NCI-H1436 (cell line): ENCODE measurements at regions not wholly inside any gene's neighbourhood (a gene's known extent, or its start where the extent isn't known, plus 50 kb on each side); places are given as distances from the start of the nearest gene placed in this dataset.

Experiments used
- DNase-seq: peaks from one replicate; lab custom pipeline; 2025; lab: John Stamatoyannopoulos, UW

DNA sequence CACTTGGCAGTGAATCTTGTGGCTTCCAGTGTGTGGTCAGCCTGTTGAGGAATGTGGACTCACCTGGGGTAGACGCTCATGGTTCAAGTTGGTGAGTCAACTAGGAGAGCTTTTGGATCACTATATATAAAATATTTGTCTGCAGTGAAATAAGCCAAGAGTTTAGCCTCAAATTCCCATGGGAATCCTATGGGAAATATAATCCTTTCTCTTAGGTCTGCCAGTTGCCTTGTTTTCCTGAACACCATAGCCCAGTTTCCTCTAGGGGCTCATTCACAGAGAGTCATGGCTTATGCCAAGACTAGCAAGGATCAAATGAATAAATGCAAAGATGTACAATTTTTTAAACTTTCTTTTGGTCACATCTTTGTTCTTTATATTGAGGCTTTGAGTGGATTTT is 100.1 kb upstream of the NPHP3 start:
- DNase-seq: no peak

DNA sequence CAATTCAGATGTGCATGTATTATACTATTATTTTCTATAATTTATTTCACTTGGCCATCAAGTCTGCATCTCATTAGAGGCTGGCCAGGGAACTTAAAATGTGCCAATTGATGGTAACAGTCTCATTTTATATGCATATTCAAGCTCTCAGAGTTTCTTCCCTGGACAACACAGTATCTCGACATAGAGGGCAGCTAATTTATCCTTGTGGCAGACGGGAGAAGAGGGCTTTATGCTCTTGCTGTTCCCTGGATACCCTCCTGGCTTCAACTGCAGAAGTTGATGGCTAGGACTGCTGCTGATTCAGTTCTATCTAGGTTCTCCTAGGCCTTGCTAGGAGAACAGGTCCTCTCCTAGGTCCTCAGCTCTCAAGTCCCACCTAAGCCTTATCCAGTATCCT is 99.1 kb upstream of the NPHP3 start:
- no peak for DNase-seq

DNA sequence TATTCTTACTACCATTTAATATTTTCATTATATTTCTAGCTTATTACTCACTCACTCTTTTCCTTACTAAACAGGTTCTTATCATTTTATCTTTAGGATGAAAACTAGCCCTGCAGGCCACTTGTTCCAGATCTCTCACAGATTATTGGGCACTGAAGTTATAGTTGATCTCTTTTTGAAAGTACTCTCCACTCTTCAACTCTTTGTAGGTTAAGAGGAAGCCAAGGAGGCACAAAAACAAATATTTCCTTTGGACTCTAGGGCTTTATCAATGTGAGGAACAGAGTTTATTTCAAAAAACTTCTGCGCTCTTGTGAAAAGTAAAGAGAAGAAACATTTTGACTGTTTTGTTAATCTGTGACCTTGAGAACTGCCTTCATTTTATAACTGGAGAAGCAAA is 96.0 kb upstream of the NPHP3 start:
- DNase-seq: no peak

DNA sequence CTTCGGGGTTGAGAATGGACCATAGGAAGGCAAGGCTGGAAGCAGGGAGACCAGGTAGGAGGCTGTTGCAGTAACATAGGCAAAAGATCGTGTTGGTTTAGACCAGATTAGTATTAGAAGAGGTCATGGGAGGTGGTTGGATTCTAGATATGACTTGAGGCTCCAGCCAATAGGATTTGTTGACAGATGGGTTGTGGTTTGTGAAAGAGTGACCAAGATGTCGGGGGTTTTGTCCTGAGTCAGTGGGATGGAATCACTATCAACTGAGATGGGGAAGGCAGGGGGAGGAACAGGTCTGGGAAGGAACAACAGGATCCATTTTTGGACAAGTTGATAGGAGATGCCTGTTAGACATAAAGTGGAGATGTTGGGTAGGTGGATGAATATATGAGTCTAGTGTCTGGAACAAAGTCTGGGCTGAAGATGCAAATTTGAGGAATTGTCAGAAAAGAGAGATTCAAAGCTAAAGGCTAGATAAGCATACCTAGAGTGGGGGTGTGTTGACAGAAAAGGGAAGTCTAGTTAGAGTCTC is 95.5 kb upstream of the NPHP3 start:
- no peak for DNase-seq

DNA sequence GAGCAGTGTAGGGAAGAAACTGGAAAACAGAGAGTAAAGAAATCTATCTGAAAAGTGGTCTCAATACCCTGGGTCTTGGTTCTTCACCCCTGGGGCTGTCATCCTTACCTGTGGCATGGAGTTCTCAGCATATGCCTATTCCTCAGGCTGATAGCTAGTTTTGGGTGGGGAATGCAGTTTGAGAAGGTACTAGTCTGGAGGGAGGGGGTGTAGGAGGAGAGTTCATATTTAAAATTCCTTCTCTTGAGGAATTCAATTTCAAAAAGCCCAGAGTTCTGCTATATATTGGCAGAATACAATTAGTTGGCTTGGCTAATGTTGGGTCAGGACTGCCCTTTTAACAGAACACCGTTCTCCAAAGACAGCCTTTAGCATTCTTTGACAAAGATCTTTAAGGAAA is 82.9 kb upstream of the NPHP3 start:
- no peak for DNase-seq

DNA sequence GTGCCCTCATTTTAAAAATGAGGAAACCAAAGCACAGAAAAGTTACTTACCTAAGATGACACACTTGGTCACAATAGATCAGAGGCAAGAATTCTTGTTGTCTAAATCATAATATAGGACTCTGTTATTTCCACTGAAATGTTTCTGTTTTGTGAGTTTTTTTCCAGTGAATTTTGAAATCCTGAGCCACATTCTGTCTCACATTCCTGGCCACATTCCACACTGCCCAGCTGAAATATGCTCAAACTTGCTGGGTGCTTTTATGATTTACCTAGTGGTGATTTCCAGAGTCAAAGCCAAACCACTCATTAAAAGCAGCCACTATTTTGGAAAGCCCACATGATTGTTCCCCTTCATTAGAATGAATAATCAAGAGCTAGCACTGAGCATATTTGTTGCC is 82.3 kb upstream of the NPHP3 start:
- DNase-seq: no peak

DNA sequence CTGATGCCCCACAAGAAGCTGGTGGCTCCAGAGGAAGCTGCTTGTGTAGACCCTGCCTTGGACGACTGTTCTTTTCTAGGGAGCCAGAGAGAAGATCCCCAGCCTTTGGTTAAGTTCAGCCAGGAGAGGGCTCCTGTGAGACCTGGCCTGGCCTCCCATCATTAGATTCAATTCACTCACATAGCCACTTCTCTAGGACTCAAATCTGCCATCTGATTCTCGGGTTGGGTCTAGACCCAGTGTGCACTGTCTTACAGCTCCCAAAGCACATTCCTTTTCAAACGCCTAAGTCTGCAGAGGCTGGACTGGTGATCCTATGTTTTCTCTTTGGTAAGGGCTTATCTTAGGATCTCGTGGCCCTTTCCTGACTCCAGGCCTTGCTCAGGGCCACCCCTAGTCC is 81.7 kb upstream of the NPHP3 start:
- DNase-seq: peak; percentile 2

DNA sequence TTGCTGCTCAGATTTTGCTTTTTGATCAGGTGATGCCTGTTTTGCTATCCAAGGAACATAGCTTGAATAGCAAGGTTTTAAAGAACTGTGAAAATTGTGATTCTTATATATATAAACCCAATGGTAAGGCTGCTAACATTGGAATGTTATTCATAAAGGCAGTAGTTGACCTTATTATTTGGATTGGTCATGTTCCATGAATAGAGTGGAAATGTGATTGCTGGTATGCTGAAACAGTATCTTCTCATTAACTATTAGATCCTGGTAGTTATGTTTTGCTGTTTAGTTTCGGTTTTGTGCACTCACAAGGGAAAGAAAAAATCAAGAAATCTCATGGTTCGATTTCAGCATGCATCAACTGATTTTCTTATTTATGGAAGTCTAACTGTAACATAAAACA is 78.7 kb upstream of the NPHP3 start:
- no peak for DNase-seq

DNA sequence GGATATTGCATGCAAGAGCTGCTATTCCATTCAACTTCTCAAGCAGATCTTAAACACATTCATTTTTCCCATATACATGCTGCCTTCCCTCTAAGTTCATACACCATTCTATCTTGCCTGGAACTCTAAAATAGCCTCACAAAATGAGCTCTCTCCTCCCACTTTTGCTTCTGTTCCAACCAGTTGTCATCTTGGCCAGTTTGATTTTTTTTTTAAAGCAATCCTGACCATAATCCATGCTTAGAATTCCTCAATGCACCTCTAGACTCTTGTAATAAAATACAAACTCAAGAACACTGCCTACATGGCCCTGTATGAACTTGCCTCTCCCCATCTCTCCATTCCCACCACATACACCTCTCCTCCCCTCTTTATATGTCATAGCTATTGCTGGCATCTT is 68.6 kb upstream of the NPHP3 start:
- DNase-seq: no peak

DNA sequence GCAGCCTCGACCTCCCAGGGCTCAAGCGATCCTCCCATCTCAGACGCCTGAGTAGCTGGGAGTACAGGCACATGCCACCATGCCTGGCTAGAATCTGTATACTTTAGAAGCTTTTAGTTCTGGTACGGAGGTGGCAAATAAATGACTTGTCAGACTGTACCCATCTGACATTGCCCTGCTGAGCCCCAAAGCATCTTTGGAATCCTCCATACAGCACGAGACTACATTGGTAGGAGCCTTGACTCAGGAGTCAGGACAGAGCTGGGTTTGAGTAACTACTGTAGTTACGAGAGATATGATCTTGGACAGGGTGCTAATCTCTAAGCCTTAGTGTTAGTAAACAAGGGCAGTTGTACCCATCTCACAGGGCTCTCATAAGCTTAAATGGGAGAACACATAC is 67.8 kb upstream of the NPHP3 start:
- DNase-seq: no peak

DNA sequence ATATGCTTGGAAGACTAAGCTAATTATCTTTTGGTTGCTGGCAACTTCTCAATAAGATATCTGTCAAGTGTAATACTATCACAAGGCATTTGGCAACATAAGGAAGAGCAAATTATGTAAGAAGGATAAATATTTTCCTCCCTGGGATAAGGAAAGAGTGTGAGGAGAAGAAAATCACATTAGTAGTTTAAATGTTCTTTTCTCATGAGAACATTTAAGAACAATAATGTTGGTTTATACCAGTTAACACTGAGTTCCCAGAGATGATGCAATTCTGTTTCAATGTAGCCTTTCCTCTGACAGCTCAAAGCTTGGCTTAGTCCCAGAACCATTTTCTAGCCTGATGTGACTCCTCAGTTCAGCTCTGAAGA is 66.1 kb upstream of the NPHP3 start:
- peak; percentile 13 for DNase-seq

DNA sequence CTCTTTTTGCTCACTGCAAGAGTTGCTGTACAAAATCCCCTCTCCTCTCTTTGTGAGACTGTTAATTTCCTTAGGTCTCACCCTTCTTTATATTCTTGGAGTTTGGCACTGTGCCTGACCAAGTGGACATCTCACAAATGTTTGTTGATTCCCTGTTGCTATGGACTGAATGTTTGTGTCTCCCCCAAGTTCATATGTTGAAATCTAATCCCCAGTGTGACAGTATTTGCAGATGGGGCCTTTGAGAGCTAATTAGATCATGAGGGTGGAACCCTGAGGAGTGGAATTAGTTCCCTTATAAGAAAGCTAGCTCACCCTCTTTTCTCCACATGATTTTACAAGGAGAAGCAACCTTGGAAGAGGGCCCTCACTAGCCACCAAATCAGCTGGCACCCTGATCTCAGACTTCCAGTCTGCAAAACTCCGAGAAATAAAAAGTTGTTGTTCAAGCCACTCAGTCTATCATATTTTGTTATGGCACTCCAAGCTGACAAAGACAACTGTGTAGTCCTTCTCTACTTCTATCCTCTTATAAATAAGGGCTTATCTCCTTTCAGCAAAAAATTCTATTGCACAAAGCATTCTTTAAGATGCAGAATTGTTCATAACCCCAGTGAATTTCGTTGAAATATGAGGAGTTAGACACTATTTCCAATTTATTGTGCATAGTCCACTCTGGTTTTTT is 65.5 kb upstream of the NPHP3 start:
- no peak for DNase-seq

DNA sequence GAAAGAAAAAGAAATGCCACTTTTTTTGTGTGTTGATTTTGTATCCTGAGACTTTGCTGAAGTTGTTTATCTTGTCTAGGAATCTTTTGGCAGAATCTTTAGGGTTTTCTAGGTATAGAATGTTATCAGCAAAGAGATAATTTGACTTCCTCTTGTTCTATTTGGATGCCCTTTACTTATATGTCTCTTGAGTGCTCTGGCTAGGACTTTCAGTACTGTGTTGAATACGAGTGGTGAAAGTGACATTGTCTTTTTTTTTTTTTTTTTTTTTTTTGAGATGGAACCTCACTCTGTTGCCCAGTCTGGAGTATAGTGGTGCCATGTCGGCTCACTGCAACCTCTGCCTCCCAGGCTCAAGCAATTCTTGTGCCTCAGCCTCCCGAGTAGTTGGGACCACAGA is 64.7 kb upstream of the NPHP3 start:
- DNase-seq: no peak

DNA sequence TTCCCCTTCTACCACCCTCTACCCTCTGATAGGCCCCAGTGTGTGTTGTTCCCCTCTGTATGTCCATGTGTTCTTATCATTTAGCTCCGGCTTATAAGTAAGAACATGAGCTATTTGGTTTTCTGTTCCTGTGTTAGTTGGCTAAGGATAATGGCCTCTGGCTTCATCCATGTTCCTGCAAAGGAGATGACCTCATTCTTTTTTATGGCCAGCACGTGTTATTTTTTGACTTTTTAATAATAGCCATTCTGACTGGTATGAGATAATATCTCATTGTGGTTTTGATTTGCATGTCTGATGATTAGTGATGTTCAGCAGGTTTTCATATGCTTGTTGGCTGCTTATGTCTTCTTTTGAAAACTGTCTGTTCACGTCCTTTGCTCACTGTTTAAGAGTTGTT is 63.1 kb upstream of the NPHP3 start:
- no peak for DNase-seq

DNA sequence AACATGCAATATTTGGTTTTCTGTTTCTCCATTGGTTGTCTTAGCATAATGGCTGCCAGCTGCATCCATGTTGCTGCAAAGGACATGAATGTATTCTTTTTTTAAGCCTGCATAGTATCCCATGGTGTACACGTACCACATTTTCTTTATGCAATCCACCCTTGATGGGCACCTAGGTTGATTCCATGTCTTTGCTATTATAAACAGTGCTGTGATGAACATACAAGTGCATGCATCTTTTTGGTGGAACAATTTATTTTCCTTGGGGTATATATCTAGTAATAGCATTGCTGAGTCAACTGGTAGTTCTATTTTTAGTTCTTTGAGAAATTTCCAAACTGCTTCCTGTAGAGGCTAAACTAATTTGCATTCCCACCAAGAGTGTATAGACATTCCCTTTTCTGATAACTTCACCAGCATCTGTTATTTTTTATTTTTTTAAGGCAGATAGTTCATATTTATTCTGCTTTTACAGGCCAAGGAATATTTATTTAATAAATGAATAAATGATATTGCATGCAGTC is 62.4 kb upstream of the NPHP3 start:
- DNase-seq: no peak

DNA sequence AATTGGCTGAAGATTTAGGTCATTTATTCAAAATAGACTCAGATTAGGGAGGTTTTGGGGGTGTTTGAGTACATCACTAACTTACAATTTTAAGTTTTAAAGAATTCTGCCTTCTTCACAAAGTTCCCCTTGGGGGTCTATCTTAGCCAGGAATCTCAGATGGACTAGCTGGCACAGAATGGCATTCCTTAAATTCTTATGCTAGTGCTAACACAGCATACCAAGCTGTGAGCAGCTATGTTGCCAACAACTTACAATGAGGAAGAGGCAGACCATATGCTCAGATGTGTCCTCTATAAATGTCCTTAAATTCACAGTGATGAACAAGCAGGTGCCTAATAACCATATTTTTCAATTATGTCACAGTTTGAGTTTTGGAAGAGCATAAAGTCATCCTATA is 60.9 kb upstream of the NPHP3 start:
- DNase-seq: no peak

DNA sequence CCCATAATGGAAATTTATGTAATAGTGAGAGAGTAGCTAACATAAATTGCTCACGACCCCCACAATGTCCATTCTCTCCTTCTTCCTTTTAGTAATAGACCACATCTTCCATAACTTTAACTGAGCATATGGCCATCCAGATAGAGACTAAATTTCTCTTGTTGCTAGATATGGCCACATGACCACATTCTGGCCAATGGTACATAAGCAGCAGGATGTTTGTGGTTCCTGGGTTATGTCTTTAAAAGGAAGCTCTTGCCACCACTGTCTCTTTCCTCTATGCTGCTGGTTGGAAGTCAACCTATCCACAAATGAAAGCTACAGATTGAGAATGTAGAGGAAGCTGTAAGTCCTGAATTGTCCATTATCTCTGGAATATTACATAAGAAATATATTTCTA is 59.7 kb upstream of the NPHP3 start:
- no peak for DNase-seq

DNA sequence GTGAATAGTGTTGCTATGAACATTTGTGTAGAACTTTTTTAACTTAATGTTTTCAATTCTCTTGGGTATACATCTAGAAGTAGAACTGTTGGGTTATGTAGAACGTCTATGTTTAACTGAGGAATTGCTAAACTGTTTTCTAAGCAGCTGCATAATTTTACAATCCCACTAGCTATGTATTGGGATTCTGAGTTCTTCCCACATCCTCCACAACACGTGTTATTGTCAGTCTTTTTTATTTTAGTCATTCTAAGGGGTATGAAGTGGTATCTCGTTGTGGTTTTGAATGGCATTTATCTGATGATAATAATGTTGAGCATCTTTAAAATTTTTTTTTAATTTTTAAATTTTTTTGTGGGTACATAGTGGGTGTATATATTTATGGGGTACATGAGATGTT is 55.0 kb upstream of the NPHP3 start:
- no peak for DNase-seq

DNA sequence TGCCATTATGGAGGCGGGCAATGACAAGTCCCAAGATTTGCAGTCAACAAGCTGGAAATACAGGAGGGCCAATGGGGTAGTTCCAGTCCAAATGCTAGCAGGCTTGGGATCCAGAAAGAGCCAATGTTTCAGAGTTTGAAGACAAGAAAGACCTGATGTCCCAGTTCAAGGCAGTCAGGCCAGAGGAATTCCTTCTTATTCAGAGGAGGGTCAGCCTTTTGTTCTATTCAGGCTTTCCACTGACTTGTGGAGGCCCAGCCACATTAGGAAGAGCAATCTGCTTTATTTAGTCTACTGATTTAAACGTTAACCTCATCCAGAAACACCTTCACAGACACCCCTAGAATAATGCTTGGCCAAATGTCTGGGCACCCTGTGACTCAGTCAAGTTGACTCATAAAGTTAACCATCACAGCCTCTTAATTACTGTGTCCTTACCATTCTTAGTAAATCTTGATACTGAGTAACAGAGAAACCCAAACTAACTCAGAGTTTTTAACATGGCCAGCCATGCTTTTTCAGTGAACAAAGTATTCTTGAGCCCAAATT is 50.9 kb upstream of the NPHP3 start:
- DNase-seq: no peak

DNA sequence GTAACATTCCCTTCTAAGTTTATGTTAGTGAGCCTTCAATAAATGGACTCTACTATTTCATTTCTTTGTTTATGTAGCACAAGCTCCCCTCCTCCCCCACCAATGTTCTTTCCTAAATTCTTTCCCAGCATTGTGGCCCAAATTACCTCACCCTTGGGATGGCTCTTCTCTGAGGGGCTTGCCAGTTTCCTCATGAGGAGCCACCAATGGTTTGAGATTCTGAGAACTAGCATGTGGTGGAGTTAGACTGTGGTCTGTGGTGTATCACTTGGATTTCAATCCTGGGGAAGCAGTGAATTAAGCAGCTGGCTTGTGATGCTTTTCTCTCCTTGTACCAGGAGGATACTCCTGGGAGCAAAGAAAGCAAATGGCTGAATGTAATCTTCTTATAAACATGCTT is 50.0 kb upstream of the NPHP3 start:
- DNase-seq: no peak
